ENCODE measurements at regions not wholly inside any gene's neighbourhood (a gene's known extent, or its start where the extent isn't known, plus 50 kb on each side); places are given as distances from the start of the nearest gene placed in this dataset.

DNA sequence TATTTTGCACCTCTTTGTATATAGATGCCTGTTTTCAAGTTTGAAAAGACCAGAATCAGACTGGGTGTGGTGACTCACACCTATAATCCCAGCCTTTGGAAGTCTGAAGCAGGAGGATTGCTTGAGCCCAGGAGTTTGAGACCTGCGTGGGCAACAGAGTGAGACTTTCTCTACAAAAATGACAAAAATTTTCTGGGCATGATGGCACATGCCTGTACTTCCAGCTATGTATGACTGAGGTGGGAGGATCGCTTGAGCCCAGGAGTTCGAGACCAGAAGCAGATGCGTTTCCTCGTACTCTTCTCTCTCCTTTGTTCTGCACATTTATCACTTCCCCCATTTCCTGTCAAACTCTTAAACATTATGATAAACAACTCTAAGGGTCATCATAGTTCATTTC, 310.0 kb upstream of the SNX7 start:
- intact Hi-C loops (cut with micrococcal nuclease): no loop called here
- DNase-seq: no peak
- ATAC-seq: no peak

- ATAC-seq: no peak
- intact Hi-C loops (cut with micrococcal nuclease): no loop called here
- no peak for DNase-seq
These were observed 316.1 kb upstream of the SNX7 start for GRCh38 chr1:98345417-98345816.

- ATAC-seq: no peak
- intact Hi-C loops (cut with micrococcal nuclease): no loop called here
- no peak for DNase-seq
These were observed 316.8 kb upstream of the SNX7 start for GRCh38 chr1:98344731-98345130.

DNA sequence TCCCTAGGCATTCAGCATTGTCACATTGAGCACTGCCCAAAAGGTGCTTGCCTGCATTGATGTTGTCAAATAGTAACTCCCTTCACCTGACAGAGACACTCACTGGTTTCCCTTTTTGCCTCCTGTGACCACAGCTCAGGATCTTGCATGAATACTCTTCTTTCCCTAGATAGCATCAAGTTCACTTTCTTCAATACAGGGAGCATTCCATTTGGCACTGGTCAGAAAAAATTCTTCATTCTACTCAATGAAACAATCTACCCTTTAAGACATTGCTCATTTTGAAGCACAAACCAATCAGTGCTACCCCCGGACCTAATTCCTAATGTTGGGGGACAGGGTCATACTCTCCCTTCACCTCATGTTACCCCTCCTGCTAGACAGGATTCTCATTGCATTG, 319.0 kb upstream of the SNX7 start:
- DNase-seq (no peak), ATAC-seq (no peak)
- intact Hi-C loops (cut with micrococcal nuclease): no loop called here

GRCh38 chr1:98340511-98340910, 321.0 kb upstream of the SNX7 start:
- intact Hi-C loops (cut with micrococcal nuclease): no loop called here
- DNase-seq: no peak
- no peak for ATAC-seq

- DNase-seq (no peak), ATAC-seq (no peak)
- intact Hi-C loops (cut with micrococcal nuclease): no loop called here
These were observed 324.9 kb upstream of the SNX7 start for GRCh38 chr1:98336472-98337083.

GRCh38 chr1:98333936-98334335, 327.6 kb upstream of the SNX7 start:
- intact Hi-C loops (cut with micrococcal nuclease): no loop called here
- no peak for DNase-seq
- ATAC-seq: no peak

- intact Hi-C loops (cut with micrococcal nuclease): no loop called here
- ATAC-seq: no peak
- no peak for DNase-seq
These were observed 328.1 kb upstream of the SNX7 start for GRCh38 chr1:98333406-98333805.

- ATAC-seq (peak; percentile 30), DNase-seq (no peak)
- intact Hi-C loops (cut with micrococcal nuclease): no loop called here
These were observed 329.7 kb upstream of the SNX7 start for GRCh38 chr1:98331718-98332311.

DNA sequence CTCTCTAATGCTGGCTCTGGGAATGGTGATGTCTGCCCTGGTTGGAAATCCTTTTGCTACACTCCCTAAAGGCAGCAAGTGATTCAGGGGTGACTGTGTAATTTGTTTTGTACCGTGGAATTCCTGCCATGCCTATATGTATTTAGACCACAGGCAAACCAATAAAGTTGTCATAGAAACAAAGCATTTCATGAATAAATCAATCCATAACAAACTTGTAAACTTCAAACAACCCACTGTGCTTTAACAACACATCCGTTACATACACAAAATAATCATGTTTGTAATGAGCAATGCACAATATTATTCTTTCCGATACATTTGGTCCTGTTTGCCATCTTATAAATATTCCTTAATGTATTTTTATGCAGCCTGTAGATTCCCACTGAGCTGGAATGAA, 330.3 kb upstream of the SNX7 start:
- intact Hi-C loops (cut with micrococcal nuclease): no loop called here
- ATAC-seq (no peak), DNase-seq (no peak)

DNA sequence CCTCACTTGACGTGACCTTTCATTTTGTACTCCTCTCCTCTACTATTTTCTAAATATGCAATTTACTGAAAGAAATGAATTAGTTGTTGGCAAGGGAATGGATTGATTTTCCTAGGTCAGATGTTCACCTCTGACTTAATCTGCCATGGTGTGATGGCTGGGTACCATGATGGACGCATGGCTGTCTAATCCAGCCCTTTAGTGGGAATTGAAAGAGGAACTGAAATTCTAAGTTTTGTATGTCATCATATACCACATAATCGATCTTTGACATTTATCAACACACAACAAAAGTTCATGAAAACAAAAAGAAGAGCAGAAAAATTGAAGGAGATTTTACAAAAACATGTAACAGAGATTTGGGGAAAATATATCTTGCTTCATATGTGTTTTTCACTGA, 331.3 kb upstream of the SNX7 start:
- intact Hi-C loops (cut with micrococcal nuclease): no loop called here
- no peak for ATAC-seq

GRCh38 chr1:98328855-98329254, 332.7 kb upstream of the SNX7 start:
- intact Hi-C loops (cut with micrococcal nuclease): no loop called here
- DNase-seq (no peak), ATAC-seq (no peak)

More for the DNA sequence above, 331.3 kb upstream of the SNX7 start:
- DNase-seq: no peak

GRCh38 chr1:98327220-98327861, 334.2 kb upstream of the SNX7 start:
- ATAC-seq: peak; percentile 20
- intact Hi-C loops (cut with micrococcal nuclease): no loop called here
- no peak for DNase-seq

GRCh38 chr1:98325646-98326440, 335.7 kb upstream of the SNX7 start:
- peak; percentile 66 for ATAC-seq
- peak; percentile 64 for DNase-seq
- intact Hi-C loops (cut with micrococcal nuclease): no loop called here

- peak; percentile 82 for ATAC-seq
- intact Hi-C loops (cut with micrococcal nuclease): no loop called here
- DNase-seq: no peak
These were observed 337.6 kb upstream of the SNX7 start for GRCh38 chr1:98323906-98324358.

- intact Hi-C loops (cut with micrococcal nuclease): no loop called here
- peak; percentile 81 for ATAC-seq
These were observed 338.1 kb upstream of the SNX7 start for GRCh38 chr1:98323388-98323787.

DNA sequence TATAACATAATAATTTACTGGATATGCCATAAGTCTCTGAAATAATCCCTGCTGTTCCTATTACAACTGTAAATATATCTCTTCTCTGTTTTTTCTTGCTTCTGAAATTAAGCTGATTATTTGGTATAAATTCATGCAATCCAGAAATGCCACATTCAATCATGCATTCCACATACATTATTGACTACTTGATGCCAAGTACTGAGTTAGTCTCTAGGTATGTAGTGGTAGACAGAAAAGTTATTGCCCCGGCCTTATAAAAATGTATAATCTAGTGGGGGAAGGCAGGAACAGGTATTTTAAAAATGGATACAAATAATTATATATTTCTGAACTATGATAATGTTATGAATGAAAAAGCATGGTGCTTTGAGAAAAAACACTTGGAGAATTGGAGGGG, 338.6 kb upstream of the SNX7 start:
- DNase-seq (no peak), ATAC-seq (no peak)
- intact Hi-C loops (cut with micrococcal nuclease): no loop called here

More at GRCh38 chr1:98323388-98323787, 338.1 kb upstream of the SNX7 start:
- DNase-seq: no peak

- intact Hi-C loops (cut with micrococcal nuclease): no loop called here
- ATAC-seq: no peak
- no peak for DNase-seq
These were observed 339.4 kb upstream of the SNX7 start for GRCh38 chr1:98322086-98322485.

DNA sequence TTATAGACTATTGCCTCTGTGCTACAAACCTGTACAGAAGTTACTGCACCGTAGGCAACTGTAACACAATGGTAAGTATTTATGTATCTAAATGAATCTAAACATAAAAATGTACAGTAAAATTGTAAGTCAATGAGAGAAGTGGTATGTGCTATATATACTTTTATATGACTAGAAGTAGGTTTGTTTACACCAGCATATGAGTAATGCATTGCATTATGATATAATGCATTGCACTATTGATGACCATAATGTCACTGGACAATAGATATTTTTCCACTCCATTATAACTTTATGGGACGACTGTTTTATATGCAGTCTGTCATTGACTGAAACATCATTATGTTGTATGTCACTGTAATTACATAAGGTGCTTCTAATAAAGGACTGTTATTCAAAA, 340.3 kb upstream of the SNX7 start:
- no peak for ATAC-seq
- intact Hi-C loops (cut with micrococcal nuclease): no loop called here
- DNase-seq: no peak

GRCh38 chr1:98316286-98316905, 345.1 kb upstream of the SNX7 start:
- intact Hi-C loops (cut with micrococcal nuclease): no loop called here
- no peak for ATAC-seq
- no peak for DNase-seq

All from left ventricle myocardium superior (tissue), 1 donor.